Hepatocyte (in vitro differentiated cells): ENCODE measurements at regions not wholly inside any gene's neighbourhood (a gene's known extent, or its start where the extent isn't known, plus 50 kb on each side); places are given as distances from the start of the nearest gene placed in this dataset.

Experiments used
- EZH2 ChIP-seq: fragments of 200-600 bp; sonication (generic); IDR thresholded peaks from 2 replicates; pipeline ENCODE4 v1.6.1; 2016; ENCODE audit warnings: antibody characterized with exemption, mild to moderate bottlenecking, borderline replicate concordance
- TF ChIP-seq, protein P1 (sequence below): fragments of 200-600 bp; sonication (generic); IDR thresholded peaks from 2 replicates; pipeline ENCODE4 v1.5.1; 2016; ENCODE audit warnings: antibody characterized with exemption, mild to moderate bottlenecking; ENCODE audit not compliant: poor library complexity

DNA sequence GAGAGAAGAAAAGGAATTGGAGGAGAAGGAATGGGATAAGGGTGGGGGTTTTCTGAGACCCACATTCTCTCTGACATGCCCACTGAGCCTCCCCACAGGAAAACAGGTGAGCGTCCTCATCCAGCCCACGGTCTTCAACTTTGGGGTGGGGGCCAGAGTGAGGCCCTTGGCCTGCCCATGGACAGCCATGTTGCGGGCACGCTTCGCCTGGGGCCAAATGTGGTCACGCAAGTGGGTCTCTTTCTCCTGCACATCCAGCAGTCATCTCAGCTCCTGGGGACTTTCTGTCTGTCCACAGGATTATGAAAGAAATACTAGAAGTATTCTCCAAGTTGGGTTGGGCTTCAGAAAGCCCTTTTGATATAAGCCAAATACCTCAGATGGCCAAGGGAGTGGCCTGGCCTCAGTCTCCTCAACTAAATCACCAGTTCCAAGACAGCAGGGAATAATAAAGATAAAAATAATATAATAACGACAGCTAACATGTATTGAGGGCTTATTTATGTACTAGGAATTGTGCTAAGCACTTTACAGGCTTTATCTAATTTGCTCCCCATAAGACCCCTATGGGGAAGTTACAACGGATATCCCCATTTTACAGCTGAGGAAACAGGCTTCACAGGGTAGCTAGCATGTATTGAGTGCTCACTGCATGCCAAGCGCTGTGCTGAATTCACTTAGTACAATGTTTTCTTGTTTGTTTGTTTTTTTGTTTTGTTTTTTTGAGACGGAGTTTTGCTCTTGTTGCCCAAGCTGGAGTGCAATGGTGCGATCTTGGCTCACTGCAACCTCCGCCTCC, 57.2 kb upstream of the LBX1 start:
- TF ChIP-seq, protein P1, sequence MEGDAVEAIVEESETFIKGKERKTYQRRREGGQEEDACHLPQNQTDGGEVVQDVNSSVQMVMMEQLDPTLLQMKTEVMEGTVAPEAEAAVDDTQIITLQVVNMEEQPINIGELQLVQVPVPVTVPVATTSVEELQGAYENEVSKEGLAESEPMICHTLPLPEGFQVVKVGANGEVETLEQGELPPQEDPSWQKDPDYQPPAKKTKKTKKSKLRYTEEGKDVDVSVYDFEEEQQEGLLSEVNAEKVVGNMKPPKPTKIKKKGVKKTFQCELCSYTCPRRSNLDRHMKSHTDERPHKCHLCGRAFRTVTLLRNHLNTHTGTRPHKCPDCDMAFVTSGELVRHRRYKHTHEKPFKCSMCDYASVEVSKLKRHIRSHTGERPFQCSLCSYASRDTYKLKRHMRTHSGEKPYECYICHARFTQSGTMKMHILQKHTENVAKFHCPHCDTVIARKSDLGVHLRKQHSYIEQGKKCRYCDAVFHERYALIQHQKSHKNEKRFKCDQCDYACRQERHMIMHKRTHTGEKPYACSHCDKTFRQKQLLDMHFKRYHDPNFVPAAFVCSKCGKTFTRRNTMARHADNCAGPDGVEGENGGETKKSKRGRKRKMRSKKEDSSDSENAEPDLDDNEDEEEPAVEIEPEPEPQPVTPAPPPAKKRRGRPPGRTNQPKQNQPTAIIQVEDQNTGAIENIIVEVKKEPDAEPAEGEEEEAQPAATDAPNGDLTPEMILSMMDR, result no peak
- TF ChIP-seq EZH2, result no peak
